IMR-90 (cell line): ENCODE measurements at regions not wholly inside any gene's neighbourhood (a gene's known extent, or its start where the extent isn't known, plus 50 kb on each side); places are given as distances from the start of the nearest gene placed in this dataset.

Source experiments
- ATAC-seq: fragments of 200-7000 bp; cut with Tn5 transposase; 2 replicates; pipeline ENCODE4 v1.9.1; 2020; ENCODE audit warnings: low read depth, mild to moderate bottlenecking, moderate library complexity
- BruUV-seq: library from RNA; stranded (reverse); fragments of 400-500 nt; replicated peaks from 2 replicates; lab custom pipeline; 2021; lab: Mats Ljungman, UMichigan
- CTCF ChIA-PET: fragments of 300-600 bp; formaldehyde crosslinking; extraction: SDS; loops from one replicate; lab custom pipeline; 2021; ENCODE audit warnings: antibody characterized with exemption; lab: Yijun Ruan, JAX
- POLR2A ChIA-PET: fragments of 300-600 bp; sonication (Branson Sonifier 250); formaldehyde crosslinking; loops from one replicate; lab custom pipeline; 2022; ENCODE audit warnings: antibody characterized with exemption; ENCODE audit not compliant: unreplicated experiment; lab: Charles Lee
- DNase-seq: peaks from one replicate; pipeline ENCODE4 v3.0.0; 2013
- H2AFZ ChIP-seq: replicated peaks from 2 replicates; pipeline ENCODE3; 2013; ENCODE audit warnings: low read length, mild to moderate bottlenecking; ENCODE audit not compliant: poor library complexity
- H2AK5ac ChIP-seq: 2 replicates; pipeline ENCODE4 v1.6.1; 2013; ENCODE audit warnings: low read depth, low read length, inconsistent platforms
- H2AK9ac ChIP-seq: replicated peaks from 2 replicates; pipeline ENCODE3; 2013; ENCODE audit warnings: mild to moderate bottlenecking, low read depth, low read length, moderate library complexity; ENCODE audit not compliant: poor library complexity
- H2BK120ac ChIP-seq: 2 replicates; pipeline ENCODE4 v1.6.1; 2013; ENCODE audit warnings: low read depth, low read length, inconsistent platforms
- H2BK15ac ChIP-seq: 3 replicates; pipeline ENCODE4 v1.6.1; 2013; ENCODE audit warnings: low read depth, low read length, inconsistent platforms
- H2BK20ac ChIP-seq: 2 replicates; pipeline ENCODE4 v1.6.1; 2013; ENCODE audit warnings: low read depth, mild to moderate bottlenecking, inconsistent platforms, low read length, moderate library complexity
- H2BK5ac ChIP-seq: 2 replicates; pipeline ENCODE4 v1.6.1; 2013; ENCODE audit warnings: mild to moderate bottlenecking, low read depth, low read length, inconsistent platforms; ENCODE audit not compliant: poor library complexity, severe bottlenecking
- H3K14ac ChIP-seq: replicated peaks from 2 replicates; pipeline ENCODE4 v1.6.1; 2013; ENCODE audit warnings: low read depth, low read length, inconsistent platforms
- H3K18ac ChIP-seq: 2 replicates; pipeline ENCODE4 v1.6.1; 2013; ENCODE audit warnings: low read depth, low read length, control low read depth
- H3K23ac ChIP-seq: 2 replicates; pipeline ENCODE4 v1.6.1; 2013; ENCODE audit warnings: low read depth, low read length, inconsistent platforms
- H3K27ac ChIP-seq: 2 replicates; pipeline ENCODE4 v1.5.1; 2013; ENCODE audit warnings: mild to moderate bottlenecking, control low read depth, low read length; ENCODE audit not compliant: insufficient read depth
- H3K27me3 ChIP-seq: 2 replicates; pipeline ENCODE4 v1.6.1; 2013; ENCODE audit warnings: low read length; ENCODE audit not compliant: control insufficient read depth, insufficient read depth
- H3K36me3 ChIP-seq: 2 replicates; pipeline ENCODE4 v1.6.1; 2013; ENCODE audit warnings: low read length, mixed read lengths; ENCODE audit not compliant: control insufficient read depth, insufficient read depth
- H3K4ac ChIP-seq: 2 replicates; pipeline ENCODE4 v1.6.1; 2013; ENCODE audit warnings: low read depth, low read length, inconsistent platforms
- H3K4me1 ChIP-seq: 2 replicates; pipeline ENCODE4 v1.6.1; 2013; ENCODE audit warnings: low read length, mixed read lengths; ENCODE audit not compliant: control insufficient read depth, insufficient read depth
- H3K4me2 ChIP-seq: 2 replicates; pipeline ENCODE4 v1.6.1; 2013; ENCODE audit warnings: low read depth, mild to moderate bottlenecking, control low read depth, low read length, moderate library complexity
- H3K4me3 ChIP-seq: 2 replicates; pipeline ENCODE4 v1.5.1; 2013; ENCODE audit warnings: low read depth, mild to moderate bottlenecking, control low read depth, low read length, moderate library complexity; ENCODE audit not compliant: insufficient read depth
- H3K56ac ChIP-seq: 2 replicates; pipeline ENCODE4 v1.6.1; 2013; ENCODE audit warnings: low read length, inconsistent platforms; ENCODE audit not compliant: insufficient read depth; ENCODE audit errors: extremely low read depth
- H3K79me1 ChIP-seq, 2 experiments: 2 replicates each; pipeline ENCODE4 v1.6.1; 2013; ENCODE audit warnings: low read length in 2 of 2, inconsistent platforms in 1 of 2, low read depth in 1 of 2
- H3K9ac ChIP-seq: 2 replicates; pipeline ENCODE4 v1.6.1; 2013; ENCODE audit warnings: low read depth, low read length, control low read depth
- H3K9me1 ChIP-seq: 2 replicates; pipeline ENCODE4 v1.6.1; 2013; ENCODE audit warnings: low read length, inconsistent platforms; ENCODE audit not compliant: insufficient read depth
- H3K9me3 ChIP-seq: 2 replicates; pipeline ENCODE4 v1.6.1; 2013; ENCODE audit warnings: low read length; ENCODE audit not compliant: control insufficient read depth, insufficient read depth
- H4K20me1 ChIP-seq: 2 replicates; pipeline ENCODE4 v1.6.1; 2013; ENCODE audit warnings: low read length, inconsistent platforms; ENCODE audit not compliant: insufficient read depth
- H4K5ac ChIP-seq: 2 replicates; pipeline ENCODE4 v1.6.1; 2013; ENCODE audit warnings: mild to moderate bottlenecking, low read depth, low read length, control low read depth
- H4K8ac ChIP-seq, 2 experiments: 2 replicates each; pipeline ENCODE4 v1.6.1; 2013; ENCODE audit warnings: low read depth in 2 of 2, low read length in 2 of 2, control low read depth in 1 of 2, inconsistent platforms in 1 of 2
- H4K91ac ChIP-seq: 2 replicates; pipeline ENCODE4 v1.6.1; 2013; ENCODE audit warnings: low read depth, low read length, inconsistent platforms; ENCODE audit not compliant: insufficient read depth
- BHLHE40 ChIP-seq: fragments of 150-350 bp; IDR thresholded peaks from 2 replicates; pipeline ENCODE4 v1.6.1; 2016; ENCODE audit warnings: mild to moderate bottlenecking, low read depth, low read length
- CEBPB ChIP-seq: IDR thresholded peaks from 2 replicates; pipeline ENCODE4 v1.6.1; 2012; ENCODE audit warnings: low read depth, low read length, improper control_type of control experiment
- CHD1 ChIP-seq: IDR thresholded peaks from 2 replicates; pipeline ENCODE4 v1.6.1; 2012; ENCODE audit warnings: low read depth, low read length, improper control_type of control experiment
- FOS ChIP-seq: fragments of 150-350 bp; IDR thresholded peaks from 2 replicates; pipeline ENCODE4 v1.6.1; 2016; ENCODE audit warnings: low read depth, low read length
- MAFK ChIP-seq: IDR thresholded peaks from 2 replicates; pipeline ENCODE4 v1.6.1; 2012; ENCODE audit warnings: low read depth, low read length, improper control_type of control experiment
- MAZ ChIP-seq: IDR thresholded peaks from 2 replicates; pipeline ENCODE4 v1.6.1; 2012; ENCODE audit warnings: low read depth, mild to moderate bottlenecking, low read length, improper control_type of control experiment, moderate library complexity, borderline replicate concordance
- MXI1 ChIP-seq: IDR thresholded peaks from 2 replicates; pipeline ENCODE4 v1.6.1; 2012; ENCODE audit warnings: low read depth, mild to moderate bottlenecking, low read length, moderate library complexity, borderline replicate concordance
- NFE2L2 ChIP-seq: fragments of 150-350 bp; IDR thresholded peaks from 2 replicates; pipeline ENCODE4 v1.6.1; 2016; ENCODE audit warnings: low read depth, mild to moderate bottlenecking, low read length
- POLR2A ChIP-seq: IDR thresholded peaks from 2 replicates; pipeline ENCODE4 v1.6.1; 2012; ENCODE audit warnings: mild to moderate bottlenecking, low read depth, low read length
- RAD21 ChIP-seq: IDR thresholded peaks from 2 replicates; pipeline ENCODE4 v1.6.1; 2012; ENCODE audit warnings: low read length, improper control_type of control experiment
- RCOR1 ChIP-seq: IDR thresholded peaks from 2 replicates; pipeline ENCODE4 v1.6.1; 2012; ENCODE audit warnings: mild to moderate bottlenecking, low read length, improper control_type of control experiment; ENCODE audit not compliant: insufficient replicate concordance
- RFX5 ChIP-seq: IDR thresholded peaks from 2 replicates; pipeline ENCODE4 v1.8.0; 2012; ENCODE audit warnings: low read depth, mild to moderate bottlenecking, low read length, moderate library complexity
- SMC3 ChIP-seq: fragments of 150-350 bp; IDR thresholded peaks from 2 replicates; pipeline ENCODE4 v1.6.1; 2016; ENCODE audit warnings: low read depth, mild to moderate bottlenecking, antibody characterized with exemption, low read length, moderate library complexity
- WGBS, 2 experiments: methylation state at CpG; one replicate each; pipeline versions ENCODE4 v1.1.5 to v1.1.7; 2013; ENCODE audit warnings: missing lambda C conversion rate in 2 of 2; ENCODE audit not compliant: insufficient read length in 1 of 2; ENCODE audit errors: extremely low coverage in 2 of 2; 5-methylcytosine and 5-hydroxymethylcytosine counted together
- dilution Hi-C: fragments of 300-500 bp; cut with HindIII; formaldehyde crosslinking; loops from one replicate; pipeline ENCODE4 v1.14.3; 2018; ENCODE audit warnings: low sequenced_read_pairs; ENCODE audit not compliant: unreplicated experiment
- in situ Hi-C: fragments of 300-500 bp; cut with MboI; formaldehyde crosslinking; loops from 3 replicates; pipeline ENCODE4 v1.14.3; 2019; ENCODE audit warnings: low sequenced_read_pairs, inconsistent platforms, mixed read lengths
- intact Hi-C: fragments of 100-400 bp; cut with micrococcal nuclease; formaldehyde crosslinking; loops from 2 replicates; pipeline ENCODE4 v1.10.0; 2022
- TF ChIP-seq, protein P1 (sequence below): fragments of 150-350 bp; IDR thresholded peaks from 2 replicates; pipeline ENCODE4 v1.6.1; 2017; ENCODE audit warnings: mild to moderate bottlenecking, antibody characterized with exemption, low read length, low read depth
- TF ChIP-seq, protein P2 (sequence below): conservative IDR thresholded peaks from 2 replicates; pipeline ENCODE4 v1.5.1; 2012; ENCODE audit warnings: mild to moderate bottlenecking, low read depth, low read length, improper control_type of control experiment
- TF ChIP-seq, protein P3 (sequence below): fragments of 150-350 bp; IDR thresholded peaks from 2 replicates; pipeline ENCODE4 v1.6.1; 2016; ENCODE audit warnings: low read depth, mild to moderate bottlenecking, low read length, moderate library complexity, borderline replicate concordance

DNA sequence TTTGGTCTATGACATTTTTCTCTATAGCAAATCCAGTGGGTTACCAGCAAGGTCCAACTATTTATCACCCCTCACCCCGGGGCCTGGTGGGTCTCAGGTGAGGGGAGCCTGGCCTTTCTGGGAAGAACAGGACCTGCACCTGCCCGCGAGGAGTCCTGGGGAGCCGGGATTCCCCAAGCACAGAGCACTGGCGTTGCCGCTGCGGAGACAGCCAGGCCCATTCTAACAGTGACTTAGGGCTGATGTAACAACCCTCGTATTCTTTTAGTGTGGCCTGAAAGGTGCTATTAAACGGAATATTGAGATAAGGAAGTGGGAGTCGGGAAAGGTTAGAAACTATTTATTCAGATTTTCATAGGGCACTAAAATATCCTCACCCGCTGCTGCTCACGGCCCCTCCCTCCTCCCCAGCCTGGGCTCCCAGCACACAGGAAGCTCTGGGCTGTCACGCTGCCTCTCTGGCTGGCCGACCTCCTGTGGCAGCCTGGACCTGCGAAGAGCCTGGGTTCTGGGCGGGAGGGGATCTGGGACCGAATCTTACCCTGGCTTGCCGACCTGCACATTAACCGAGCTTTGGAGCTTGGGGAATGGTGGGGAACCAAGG lies 141.2 kb downstream of the MIAT start:
- no peak overlapping the region for H4K91ac ChIP-seq
- no peak overlapping the region for H3K14ac ChIP-seq
- BruUV-seq = no TSS peak
- no peaks in the 10 kb centered on the region for H4K20me1 ChIP-seq
- H2BK15ac ChIP-seq = no peak overlapping the region
- dilution Hi-C loops = no loop called here
- no peak overlapping the region for H4K5ac ChIP-seq
- WGBS, 2 experiments = 79% methylated on average over 5 of the region's 19 CpGs; no CpG with 5 or more reads in 1 of the 2 experiments
- H3K36me3 ChIP-seq = no peaks in the 10 kb centered on the region
- POLR2A ChIA-PET = no interaction called here
- no peak overlapping the region for H2AFZ ChIP-seq
- H3K27me3 ChIP-seq = no peaks in the 10 kb centered on the region
- no peak overlapping the region for H3K23ac ChIP-seq
- H4K8ac ChIP-seq = no peak overlapping the region
- H2BK120ac ChIP-seq = peak overlapping the region; percentile 22; the same call in 1 of the 2 replicates
- H3K79me1 ChIP-seq = no peaks in the 10 kb centered on the region
- no peak overlapping the region for H3K18ac ChIP-seq
- no peak overlapping the region for H3K27ac ChIP-seq
- H3K56ac ChIP-seq = no peak overlapping the region
- H3K9ac ChIP-seq = no peak overlapping the region
- CTCF ChIA-PET = no interaction called here
- no peak overlapping the region for H3K4me2 ChIP-seq
- H3K9me3 ChIP-seq = no peaks in the 10 kb centered on the region; the same call in 1 of the 2 replicates
- no peak overlapping the region for H2BK20ac ChIP-seq
- no peak overlapping the region for H2BK5ac ChIP-seq
- no peak overlapping the region for H2AK5ac ChIP-seq
- in situ Hi-C loops = no loop called here
- TF ChIP-seq RCOR1 = no peak
- TF ChIP-seq, protein P1, sequence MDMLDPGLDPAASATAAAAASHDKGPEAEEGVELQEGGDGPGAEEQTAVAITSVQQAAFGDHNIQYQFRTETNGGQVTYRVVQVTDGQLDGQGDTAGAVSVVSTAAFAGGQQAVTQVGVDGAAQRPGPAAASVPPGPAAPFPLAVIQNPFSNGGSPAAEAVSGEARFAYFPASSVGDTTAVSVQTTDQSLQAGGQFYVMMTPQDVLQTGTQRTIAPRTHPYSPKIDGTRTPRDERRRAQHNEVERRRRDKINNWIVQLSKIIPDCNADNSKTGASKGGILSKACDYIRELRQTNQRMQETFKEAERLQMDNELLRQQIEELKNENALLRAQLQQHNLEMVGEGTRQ = no peak
- TF ChIP-seq MXI1 = no peak
- no peak for TF ChIP-seq RAD21
- no peak for TF ChIP-seq CHD1
- TF ChIP-seq BHLHE40 = no peak
- no peak for TF ChIP-seq POLR2A
- no peak for TF ChIP-seq SMC3
- TF ChIP-seq CEBPB = no peak
- TF ChIP-seq, protein P2, sequence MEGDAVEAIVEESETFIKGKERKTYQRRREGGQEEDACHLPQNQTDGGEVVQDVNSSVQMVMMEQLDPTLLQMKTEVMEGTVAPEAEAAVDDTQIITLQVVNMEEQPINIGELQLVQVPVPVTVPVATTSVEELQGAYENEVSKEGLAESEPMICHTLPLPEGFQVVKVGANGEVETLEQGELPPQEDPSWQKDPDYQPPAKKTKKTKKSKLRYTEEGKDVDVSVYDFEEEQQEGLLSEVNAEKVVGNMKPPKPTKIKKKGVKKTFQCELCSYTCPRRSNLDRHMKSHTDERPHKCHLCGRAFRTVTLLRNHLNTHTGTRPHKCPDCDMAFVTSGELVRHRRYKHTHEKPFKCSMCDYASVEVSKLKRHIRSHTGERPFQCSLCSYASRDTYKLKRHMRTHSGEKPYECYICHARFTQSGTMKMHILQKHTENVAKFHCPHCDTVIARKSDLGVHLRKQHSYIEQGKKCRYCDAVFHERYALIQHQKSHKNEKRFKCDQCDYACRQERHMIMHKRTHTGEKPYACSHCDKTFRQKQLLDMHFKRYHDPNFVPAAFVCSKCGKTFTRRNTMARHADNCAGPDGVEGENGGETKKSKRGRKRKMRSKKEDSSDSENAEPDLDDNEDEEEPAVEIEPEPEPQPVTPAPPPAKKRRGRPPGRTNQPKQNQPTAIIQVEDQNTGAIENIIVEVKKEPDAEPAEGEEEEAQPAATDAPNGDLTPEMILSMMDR = no peak
- TF ChIP-seq NFE2L2 = no peak
- TF ChIP-seq MAFK = no peak
- no peak for TF ChIP-seq RFX5
- TF ChIP-seq, protein P3, sequence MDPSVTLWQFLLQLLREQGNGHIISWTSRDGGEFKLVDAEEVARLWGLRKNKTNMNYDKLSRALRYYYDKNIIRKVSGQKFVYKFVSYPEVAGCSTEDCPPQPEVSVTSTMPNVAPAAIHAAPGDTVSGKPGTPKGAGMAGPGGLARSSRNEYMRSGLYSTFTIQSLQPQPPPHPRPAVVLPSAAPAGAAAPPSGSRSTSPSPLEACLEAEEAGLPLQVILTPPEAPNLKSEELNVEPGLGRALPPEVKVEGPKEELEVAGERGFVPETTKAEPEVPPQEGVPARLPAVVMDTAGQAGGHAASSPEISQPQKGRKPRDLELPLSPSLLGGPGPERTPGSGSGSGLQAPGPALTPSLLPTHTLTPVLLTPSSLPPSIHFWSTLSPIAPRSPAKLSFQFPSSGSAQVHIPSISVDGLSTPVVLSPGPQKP = no peak
- TF ChIP-seq FOS = no peak
- no peak for TF ChIP-seq MAZ
- H3K9me1 ChIP-seq = peaks cover 19% of the 10 kb centered on the region
- no peak overlapping the region for H3K4ac ChIP-seq
- peaks cover 12% of the 10 kb centered on the region for H3K4me1 ChIP-seq
- DNase-seq = no peak
- no peak overlapping the region for H2AK9ac ChIP-seq
- ATAC-seq = no peak
- intact Hi-C loops = no loop called here
- H3K4me3 ChIP-seq = no peak overlapping the region
